OCI-LY3 (cell line): ENCODE measurements at regions not wholly inside any gene's neighbourhood (a gene's known extent, or its start where the extent isn't known, plus 50 kb on each side); places are given as distances from the start of the nearest gene placed in this dataset.

Experiments
- H2AFZ ChIP-seq: fragments of 200-600, 300-600 bp; shearing (Covaris generic); 2 replicates; pipeline ENCODE4 v1.6.0; 2014; ENCODE audit warnings: antibody characterized with exemption, low read depth, low read length
- H3K27ac ChIP-seq: fragments of 200-600, 300-600 bp; sonication (generic); 2 replicates; pipeline ENCODE4 v1.5.1; 2014; ENCODE audit warnings: mild to moderate bottlenecking, low read length, moderate library complexity, mixed read lengths
- H3K27me3 ChIP-seq: fragments of 200-600, 300-600 bp; sonication (generic); 2 replicates; pipeline ENCODE4 v1.6.1; 2014; ENCODE audit warnings: low read depth, low read length, mixed read lengths
- H3K36me3 ChIP-seq: fragments of 200-600, 300-600 bp; sonication (generic); replicated peaks from 2 replicates; pipeline ENCODE3; 2014; ENCODE audit warnings: low read depth, low read length, mixed read lengths
- H3K4me1 ChIP-seq: fragments of 300-600, 200-600 bp; sonication (generic); 2 replicates; pipeline ENCODE4 v1.6.1; 2014; ENCODE audit warnings: low read length, mixed read lengths
- H3K4me2 ChIP-seq: fragments of 200-600, 300-600 bp; sonication (generic); 2 replicates; pipeline ENCODE4 v1.6.1; 2014; ENCODE audit warnings: low read length, mixed read lengths
- H3K4me3 ChIP-seq: fragments of 300-600, 200-600 bp; sonication (generic); 2 replicates; pipeline ENCODE4 v1.5.1; 2014; ENCODE audit warnings: antibody characterized with exemption, mild to moderate bottlenecking, low read length, moderate library complexity
- H3K79me2 ChIP-seq: fragments of 300-600, 200-600 bp; shearing (Covaris generic); 2 replicates; pipeline ENCODE4 v1.6.1; 2014; ENCODE audit warnings: mild to moderate bottlenecking, low read length, mixed read lengths
- H3K9ac ChIP-seq: fragments of 300-600, 200-600 bp; shearing (Covaris generic); 2 replicates; pipeline ENCODE4 v1.6.0; 2014; ENCODE audit warnings: mild to moderate bottlenecking, low read length, moderate library complexity
- H3K9me3 ChIP-seq: fragments of 200-600, 300-600 bp; shearing (Covaris generic); 2 replicates; pipeline ENCODE4 v1.6.1; 2014; ENCODE audit warnings: low read length, mixed read lengths; ENCODE audit not compliant: insufficient read depth
- H4K20me1 ChIP-seq: fragments of 200-600, 300-600 bp; sonication (generic); 2 replicates; pipeline ENCODE4 v1.6.1; 2016; ENCODE audit warnings: low read length, mixed read lengths; ENCODE audit not compliant: insufficient read depth
- EZH2phosphoT487 ChIP-seq: fragments of 200-600 bp; shearing (Covaris generic); IDR thresholded peaks from 2 replicates; pipeline ENCODE4 v1.6.1; 2018; ENCODE audit warnings: antibody characterized with exemption, mixed run types, low read depth
- TF ChIP-seq, protein P1 (sequence below): fragments of 200-600, 300-600 bp; sonication (generic); IDR thresholded peaks from 2 replicates; pipeline ENCODE4 v1.5.1; 2014; ENCODE audit warnings: antibody characterized with exemption, low read length, low read depth

DNA sequence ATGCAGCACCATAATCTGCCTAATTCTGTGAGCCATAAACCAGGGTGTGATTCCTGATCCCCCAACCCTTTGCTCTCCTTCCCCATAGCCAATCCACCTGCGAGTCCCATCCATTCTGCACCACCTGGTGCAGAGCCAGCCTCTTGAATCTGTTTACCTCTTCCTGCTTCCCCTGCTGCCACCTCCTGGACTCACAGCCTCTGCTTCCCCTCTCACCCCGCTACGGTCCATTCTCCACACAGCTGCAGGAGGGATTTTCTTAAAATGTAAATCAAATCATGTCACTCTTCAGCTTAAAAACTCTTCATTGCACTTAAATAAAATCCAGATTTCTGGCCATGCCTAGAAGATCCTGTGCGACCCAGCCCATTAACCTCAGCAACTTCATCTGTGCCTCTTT, 186.7 kb downstream of the FOXD2 start:
- Histone ChIP-seq H3K27me3 (no peaks in the 10 kb centered on the region), H3K9ac (no peak overlapping the region), H3K36me3 (no peaks in the 10 kb centered on the region), H3K4me2 (no peak overlapping the region), H3K79me2 (no peaks in the 10 kb centered on the region), H2AFZ (no peak overlapping the region), H3K27ac (no peak overlapping the region), H3K9me3 (no peaks in the 10 kb centered on the region), H3K4me1 (no peaks in the 10 kb centered on the region), H4K20me1 (no peaks in the 10 kb centered on the region), H3K4me3 (no peak overlapping the region)
- TF ChIP-seq, protein P1, sequence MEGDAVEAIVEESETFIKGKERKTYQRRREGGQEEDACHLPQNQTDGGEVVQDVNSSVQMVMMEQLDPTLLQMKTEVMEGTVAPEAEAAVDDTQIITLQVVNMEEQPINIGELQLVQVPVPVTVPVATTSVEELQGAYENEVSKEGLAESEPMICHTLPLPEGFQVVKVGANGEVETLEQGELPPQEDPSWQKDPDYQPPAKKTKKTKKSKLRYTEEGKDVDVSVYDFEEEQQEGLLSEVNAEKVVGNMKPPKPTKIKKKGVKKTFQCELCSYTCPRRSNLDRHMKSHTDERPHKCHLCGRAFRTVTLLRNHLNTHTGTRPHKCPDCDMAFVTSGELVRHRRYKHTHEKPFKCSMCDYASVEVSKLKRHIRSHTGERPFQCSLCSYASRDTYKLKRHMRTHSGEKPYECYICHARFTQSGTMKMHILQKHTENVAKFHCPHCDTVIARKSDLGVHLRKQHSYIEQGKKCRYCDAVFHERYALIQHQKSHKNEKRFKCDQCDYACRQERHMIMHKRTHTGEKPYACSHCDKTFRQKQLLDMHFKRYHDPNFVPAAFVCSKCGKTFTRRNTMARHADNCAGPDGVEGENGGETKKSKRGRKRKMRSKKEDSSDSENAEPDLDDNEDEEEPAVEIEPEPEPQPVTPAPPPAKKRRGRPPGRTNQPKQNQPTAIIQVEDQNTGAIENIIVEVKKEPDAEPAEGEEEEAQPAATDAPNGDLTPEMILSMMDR, result peak; percentile 15
- no peak for TF ChIP-seq EZH2phosphoT487

DNA sequence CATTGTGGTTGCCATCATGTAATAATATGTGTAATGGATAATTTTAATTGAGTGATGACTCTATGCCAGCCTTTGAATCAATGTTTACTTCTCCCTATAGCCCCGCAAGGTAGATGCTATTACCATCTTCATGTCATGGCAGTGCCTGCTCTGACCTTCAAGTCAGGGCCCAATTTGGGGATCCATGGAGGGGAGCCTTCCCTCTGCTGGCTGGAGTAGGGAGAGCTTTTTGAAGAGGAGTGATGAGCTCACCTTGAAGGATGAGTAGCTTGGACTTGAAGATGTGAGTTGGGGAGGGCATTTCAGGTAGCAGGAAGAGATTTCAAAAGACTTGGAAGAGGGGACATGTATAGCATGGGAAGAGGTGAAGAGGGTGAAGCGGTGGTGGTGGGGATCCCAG, 189.2 kb downstream of the FOXD2 start:
- TF ChIP-seq, protein P1, result no peak
- no peak for TF ChIP-seq EZH2phosphoT487
- no peaks in the 10 kb centered on the region for H3K36me3 ChIP-seq
- H3K9me3 ChIP-seq, result no peaks in the 10 kb centered on the region
- no peak overlapping the region for H2AFZ ChIP-seq
- H3K4me2 ChIP-seq, result no peak overlapping the region
- no peaks in the 10 kb centered on the region for H3K79me2 ChIP-seq
- no peaks in the 10 kb centered on the region for H3K4me1 ChIP-seq
- H3K4me3 ChIP-seq, result no peak overlapping the region
- H3K9ac ChIP-seq, result no peak overlapping the region
- H4K20me1 ChIP-seq, result no peaks in the 10 kb centered on the region
- no peak overlapping the region for H3K27ac ChIP-seq
- no peaks in the 10 kb centered on the region for H3K27me3 ChIP-seq

DNA sequence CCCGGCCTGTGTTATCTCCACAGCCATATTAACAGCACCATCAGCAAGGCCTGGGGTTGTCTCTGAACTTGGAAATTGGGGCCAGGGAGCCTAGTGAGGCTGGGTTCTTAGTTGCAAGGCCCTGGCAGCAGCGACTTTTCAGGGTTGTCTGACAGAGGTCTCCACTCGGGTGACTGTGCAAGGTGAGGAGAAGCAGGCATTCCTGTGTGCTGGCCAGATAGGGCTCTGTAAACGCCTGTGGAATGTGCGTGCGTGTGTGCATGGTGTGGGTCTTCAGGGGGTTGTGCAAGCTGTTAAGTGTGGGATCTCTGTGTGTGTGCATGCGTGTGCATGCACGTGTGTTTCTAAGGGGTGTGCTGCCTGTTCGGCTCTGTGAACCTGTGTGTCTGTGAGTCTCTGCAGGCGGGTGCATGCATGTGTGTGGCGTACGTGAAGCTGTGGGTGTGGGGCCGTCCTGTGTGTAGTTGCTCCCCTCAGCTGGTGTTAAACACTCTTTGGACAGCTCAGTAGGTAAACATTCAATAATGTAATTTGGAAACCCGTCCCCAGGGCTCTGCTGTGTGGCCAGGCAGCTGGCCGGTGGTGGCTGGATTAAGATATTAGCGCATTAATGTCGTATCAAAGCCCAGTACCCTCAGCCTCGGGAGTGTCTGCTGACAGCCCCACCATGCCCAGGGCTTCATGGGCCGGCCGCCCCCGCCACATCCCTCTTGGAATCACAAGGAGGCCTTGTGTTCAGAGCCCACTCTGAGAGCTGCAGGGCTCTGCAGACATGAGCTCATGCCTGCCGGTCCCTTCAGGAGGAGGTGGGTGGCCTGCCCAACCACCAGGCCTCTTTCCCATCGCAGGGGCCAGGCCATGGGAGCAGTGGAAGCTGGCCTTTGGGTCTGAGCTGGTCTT, 189.9 kb downstream of the FOXD2 start:
- H3K4me3 ChIP-seq, result no peak overlapping the region
- no peaks in the 10 kb centered on the region for H3K79me2 ChIP-seq
- H3K27ac ChIP-seq, result no peak overlapping the region
- H3K9ac ChIP-seq, result no peak overlapping the region
- H4K20me1 ChIP-seq, result no peaks in the 10 kb centered on the region
- TF ChIP-seq EZH2phosphoT487, result no peak
- TF ChIP-seq, protein P1, result no peak
- no peak overlapping the region for H3K4me2 ChIP-seq
- no peaks in the 10 kb centered on the region for H3K27me3 ChIP-seq
- no peak overlapping the region for H2AFZ ChIP-seq
- H3K9me3 ChIP-seq, result no peaks in the 10 kb centered on the region
- no peaks in the 10 kb centered on the region for H3K4me1 ChIP-seq
- no peaks in the 10 kb centered on the region for H3K36me3 ChIP-seq

DNA sequence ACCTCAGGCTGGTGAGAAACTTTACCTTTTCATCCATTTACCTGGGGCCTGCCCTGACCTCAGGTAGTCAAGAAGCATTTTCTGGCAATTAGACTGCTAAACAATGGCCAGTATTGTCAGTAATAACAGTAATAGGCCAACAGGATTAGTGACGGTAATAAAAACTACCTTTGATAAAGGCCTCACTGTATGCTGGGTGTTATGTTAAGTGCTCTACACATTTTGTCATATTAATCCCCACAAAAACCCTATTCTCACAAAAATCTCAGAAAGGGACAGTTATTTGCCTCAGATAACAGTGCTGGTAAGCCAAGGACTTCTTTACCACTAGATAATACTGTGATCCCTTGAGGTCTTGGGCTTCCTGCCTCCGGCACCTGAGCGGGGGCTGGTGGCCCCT, 191.4 kb downstream of the FOXD2 start:
- Histone ChIP-seq H3K27me3 (no peaks in the 10 kb centered on the region), H3K4me3 (no peak overlapping the region), H3K27ac (no peak overlapping the region), H3K9ac (no peak overlapping the region), H3K36me3 (no peaks in the 10 kb centered on the region), H3K4me1 (no peaks in the 10 kb centered on the region), H3K9me3 (no peaks in the 10 kb centered on the region), H3K4me2 (no peak overlapping the region), H2AFZ (no peak overlapping the region), H4K20me1 (no peaks in the 10 kb centered on the region), H3K79me2 (no peaks in the 10 kb centered on the region)
- TF ChIP-seq, protein P1, result no peak
